ENCODE measurements at regions not wholly inside any gene's neighbourhood (a gene's known extent, or its start where the extent isn't known, plus 50 kb on each side); places are given as distances from the start of the nearest gene placed in this dataset.

- Mint-ChIP-seq H3K4me3 (no peak overlapping the region), H3K9me3 (peaks cover 5% of the 10 kb centered on the region)
- TF ChIP-seq, protein P1, sequence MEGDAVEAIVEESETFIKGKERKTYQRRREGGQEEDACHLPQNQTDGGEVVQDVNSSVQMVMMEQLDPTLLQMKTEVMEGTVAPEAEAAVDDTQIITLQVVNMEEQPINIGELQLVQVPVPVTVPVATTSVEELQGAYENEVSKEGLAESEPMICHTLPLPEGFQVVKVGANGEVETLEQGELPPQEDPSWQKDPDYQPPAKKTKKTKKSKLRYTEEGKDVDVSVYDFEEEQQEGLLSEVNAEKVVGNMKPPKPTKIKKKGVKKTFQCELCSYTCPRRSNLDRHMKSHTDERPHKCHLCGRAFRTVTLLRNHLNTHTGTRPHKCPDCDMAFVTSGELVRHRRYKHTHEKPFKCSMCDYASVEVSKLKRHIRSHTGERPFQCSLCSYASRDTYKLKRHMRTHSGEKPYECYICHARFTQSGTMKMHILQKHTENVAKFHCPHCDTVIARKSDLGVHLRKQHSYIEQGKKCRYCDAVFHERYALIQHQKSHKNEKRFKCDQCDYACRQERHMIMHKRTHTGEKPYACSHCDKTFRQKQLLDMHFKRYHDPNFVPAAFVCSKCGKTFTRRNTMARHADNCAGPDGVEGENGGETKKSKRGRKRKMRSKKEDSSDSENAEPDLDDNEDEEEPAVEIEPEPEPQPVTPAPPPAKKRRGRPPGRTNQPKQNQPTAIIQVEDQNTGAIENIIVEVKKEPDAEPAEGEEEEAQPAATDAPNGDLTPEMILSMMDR (conservative IDR thresholded peaks at IDR 0.05) = no peak
Observed at GRCh38 chr4:71980976-71981375, 50.8 kb upstream of the NPFFR2 start.

More at GRCh38 chr4:71980976-71981375, 50.8 kb upstream of the NPFFR2 start:
- Mint-ChIP-seq H3K27ac (ENCODE audit: unreplicated experiment) (no peak overlapping the region), H3K36me3 (ENCODE audit: low read depth) (no peaks in the 10 kb centered on the region), H3K4me1 (no peaks in the 10 kb centered on the region), H3K27me3 (ENCODE audit: low read depth) (no peaks in the 10 kb centered on the region)
- DNase-seq (ENCODE audit: low read depth, low spot score) = no peak

Measured in neural crest cell (in vitro differentiated cells).